GM04503 (cell line): ENCODE measurements at regions not wholly inside any gene's neighbourhood (a gene's known extent, or its start where the extent isn't known, plus 50 kb on each side); places are given as distances from the start of the nearest gene placed in this dataset.
"Not testable (repeated sequence)": the region's sequence is repeated elsewhere in the genome, so short reads cannot be mapped to it uniquely, and the experiment has no call there.

Experiments used
- DNase-seq: peaks from one replicate; pipeline ENCODE4 v3.0.0-alpha.2; 2012; ENCODE audit warnings: low read depth

- not testable (repeated sequence) for DNase-seq
Measured at GRCh38 chr4:38420254-38420653, 243.7 kb upstream of the KLF3 start.

- DNase-seq = no peak
Measured at GRCh38 chr4:38422850-38423249, 241.1 kb upstream of the KLF3 start.

GRCh38 chr4:38424151-38424871 is 239.7 kb upstream of the KLF3 start:
- DNase-seq = no peak

GRCh38 chr4:38426532-38426931 is 237.5 kb upstream of the KLF3 start:
- DNase-seq = no peak

GRCh38 chr4:38430841-38431240 is 233.2 kb upstream of the KLF3 start:
- no peak for DNase-seq

- DNase-seq = no peak
Measured at GRCh38 chr4:38442073-38442788, 221.8 kb upstream of the KLF3 start.

- DNase-seq = no peak
Measured at GRCh38 chr4:38449506-38450174, 214.4 kb upstream of the KLF3 start.

GRCh38 chr4:38452009-38452408 is 212.0 kb upstream of the KLF3 start:
- DNase-seq = no peak

- DNase-seq = no peak
Measured at GRCh38 chr4:38452542-38452941, 211.5 kb upstream of the KLF3 start.

GRCh38 chr4:38453253-38453881 is 210.6 kb upstream of the KLF3 start:
- no peak for DNase-seq

GRCh38 chr4:38454284-38454683 is 209.7 kb upstream of the KLF3 start:
- DNase-seq = no peak

- no peak for DNase-seq
Measured at GRCh38 chr4:38455092-38455862, 208.7 kb upstream of the KLF3 start.

- no peak for DNase-seq
Measured at GRCh38 chr4:38456096-38456495, 207.9 kb upstream of the KLF3 start.

GRCh38 chr4:38461342-38461741 is 202.7 kb upstream of the KLF3 start:
- no peak for DNase-seq

- DNase-seq = no peak
Measured at GRCh38 chr4:38462367-38463055, 201.5 kb upstream of the KLF3 start.

- DNase-seq = no peak
Measured at GRCh38 chr4:38463268-38463958, 200.6 kb upstream of the KLF3 start.

- no peak for DNase-seq
Measured at GRCh38 chr4:38464328-38464727, 199.7 kb upstream of the KLF3 start.

- no peak for DNase-seq
Measured at GRCh38 chr4:38466401-38466800, 197.6 kb upstream of the KLF3 start.

- no peak for DNase-seq
Measured at GRCh38 chr4:38467296-38467695, 196.7 kb upstream of the KLF3 start.

- no peak for DNase-seq
Measured at GRCh38 chr4:38468339-38468866, 195.6 kb upstream of the KLF3 start.
